Retinal pigment epithelial cell (primary cell): ENCODE measurements at regions not wholly inside any gene's neighbourhood (a gene's known extent, or its start where the extent isn't known, plus 50 kb on each side); places are given as distances from the start of the nearest gene placed in this dataset.
A peak's percentile ranks its signal among the peaks of the same experiment; 100 is the strongest.

Source experiments
- DNase-seq: peaks from one replicate; pipeline ENCODE4 v3.0.0-alpha.2; 2010; ENCODE audit warnings: low read depth
- H3K4me3 ChIP-seq: 2 replicates; pipeline ENCODE4 v1.5.1; 2011; ENCODE audit warnings: mild to moderate bottlenecking, low read length, control low read depth, moderate library complexity
- CTCF ChIP-seq: conservative IDR thresholded peaks from 2 replicates; pipeline ENCODE4 v1.5.1; 2011; ENCODE audit warnings: low read depth, low read length, control low read depth, inconsistent platforms

GRCh38 chr13:61052175-61052574, 363.5 kb downstream of the PCDH20 start:
- DNase-seq: no peak
- H3K4me3 ChIP-seq: no peak overlapping the region
- TF ChIP-seq CTCF: no peak

DNA sequence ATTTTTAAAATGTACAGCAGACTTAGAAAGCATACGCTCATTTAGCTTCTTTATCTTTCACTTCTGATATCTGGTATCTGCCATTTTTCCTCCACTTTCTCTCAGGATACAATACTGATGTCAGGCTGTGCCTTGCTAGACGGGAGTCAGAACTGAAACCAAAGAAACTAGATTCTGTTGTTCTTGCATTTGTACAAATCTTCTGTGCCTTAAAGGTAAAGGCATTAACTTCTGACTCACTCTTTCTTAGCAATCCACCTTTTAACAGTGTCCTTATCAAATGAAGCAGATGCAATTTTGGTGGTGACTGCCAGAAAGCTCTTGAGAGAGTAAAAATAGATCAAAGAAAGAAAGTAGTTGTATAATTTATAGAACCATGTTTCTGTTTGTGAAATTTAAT, 370.4 kb downstream of the PCDH20 start:
- no peak for TF ChIP-seq CTCF
- DNase-seq: no peak
- H3K4me3 ChIP-seq: no peak overlapping the region

- no peak for DNase-seq
- H3K4me3 ChIP-seq: no peak overlapping the region
- no peak for TF ChIP-seq CTCF
Observed at GRCh38 chr13:61040181-61040580, 375.5 kb downstream of the PCDH20 start.

- TF ChIP-seq CTCF: no peak
Observed at GRCh38 chr13:61039302-61039701, 376.3 kb downstream of the PCDH20 start.

DNA sequence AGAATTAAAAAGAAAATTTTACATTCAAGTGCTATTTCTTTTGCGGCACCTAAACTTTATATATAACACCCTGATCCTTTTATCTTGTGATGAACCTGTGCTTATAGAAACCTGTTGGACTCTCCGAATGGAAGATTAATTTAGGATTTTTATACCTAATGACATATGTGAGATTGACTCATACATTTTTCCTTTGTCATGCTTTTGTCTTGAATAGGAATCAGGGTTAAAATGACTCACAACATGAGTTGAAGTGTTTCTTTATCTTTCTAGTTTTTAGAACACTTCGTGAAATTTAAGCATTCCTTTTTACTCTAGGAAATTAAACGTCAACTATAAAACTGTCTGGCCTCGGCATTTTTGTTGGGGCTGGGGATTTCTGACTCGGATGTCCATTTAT, 378.9 kb downstream of the PCDH20 start:
- no peak for DNase-seq
- TF ChIP-seq CTCF: no peak
- no peak overlapping the region for H3K4me3 ChIP-seq

More at GRCh38 chr13:61039302-61039701, 376.3 kb downstream of the PCDH20 start:
- no peak for DNase-seq
- H3K4me3 ChIP-seq: no peak overlapping the region

DNA sequence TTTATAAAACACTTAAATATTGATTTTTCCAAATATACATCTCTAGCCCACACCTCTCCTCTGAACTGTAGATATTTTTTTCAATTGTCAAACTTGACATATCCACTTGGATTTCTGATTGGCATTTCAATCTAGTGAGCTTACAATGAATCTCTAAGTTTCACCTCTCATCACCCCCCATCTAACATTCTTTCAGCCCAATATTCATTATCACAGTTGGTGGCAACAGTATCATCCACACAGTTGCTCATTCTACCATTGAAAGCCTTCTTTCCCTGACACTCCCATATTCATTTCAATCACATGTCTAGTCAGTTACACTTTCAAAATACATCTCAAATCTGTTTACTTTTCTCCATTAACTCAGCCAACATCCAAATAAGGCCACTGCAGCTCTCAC, 385.2 kb downstream of the PCDH20 start:
- no peak for DNase-seq
- no peak for TF ChIP-seq CTCF
- no peak overlapping the region for H3K4me3 ChIP-seq

DNA sequence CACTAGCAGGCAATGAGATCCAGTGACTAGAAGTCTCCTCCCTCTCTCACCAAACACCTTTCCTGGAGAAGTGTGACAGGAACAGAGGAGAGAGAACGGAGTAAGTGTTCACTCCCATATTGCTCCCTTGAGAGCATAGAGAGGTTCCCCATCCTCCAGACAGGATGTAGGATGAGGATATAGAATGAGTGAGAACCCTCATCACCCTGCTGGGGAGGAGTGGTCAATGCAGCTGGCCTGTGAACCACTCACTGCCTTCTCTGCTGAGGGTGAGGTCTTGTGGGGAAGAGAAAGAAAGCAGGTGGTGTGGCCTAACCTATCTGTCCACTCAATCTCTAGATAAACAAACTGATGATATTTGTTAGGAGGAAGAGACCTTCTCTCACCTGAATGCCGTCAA, 386.6 kb downstream of the PCDH20 start:
- H3K4me3 ChIP-seq: no peak overlapping the region
- TF ChIP-seq CTCF: peak; percentile 39
- no peak for DNase-seq
